MG63 (cell line): ENCODE measurements at regions not wholly inside any gene's neighbourhood (a gene's known extent, or its start where the extent isn't known, plus 50 kb on each side); places are given as distances from the start of the nearest gene placed in this dataset.
"Not testable (repeated sequence)": the region's sequence is repeated elsewhere in the genome, so short reads cannot be mapped to it uniquely, and the experiment has no call there.

Source experiments
- DNase-seq: peaks from one replicate; pipeline ENCODE4 v3.0.0-alpha.2; 2020
- H3K27me3 ChIP-seq: fragments of 250-450 bp; sonication (Bioruptor Pico); 2 replicates; pipeline ENCODE4 v1.5.1; 2020; ENCODE audit warnings: mild to moderate bottlenecking, moderate library complexity
- H3K36me3 ChIP-seq: fragments of 250-450 bp; sonication (Bioruptor Pico); 2 replicates; pipeline ENCODE4 v1.5.1; 2020; ENCODE audit warnings: mild to moderate bottlenecking, moderate library complexity
- H3K4me3 ChIP-seq: fragments of 250-450 bp; sonication (Bioruptor Pico); 2 replicates; pipeline ENCODE4 v1.5.1; 2020; ENCODE audit warnings: mild to moderate bottlenecking, moderate library complexity
- H3K9me3 ChIP-seq: fragments of 250-450 bp; sonication (Bioruptor Pico); 2 replicates; pipeline ENCODE4 v1.5.1; 2020; ENCODE audit warnings: mild to moderate bottlenecking, moderate library complexity

- Histone ChIP-seq H3K36me3 (no peaks in the 10 kb centered on the region), H3K4me3 (no peak overlapping the region), H3K27me3 (no peaks in the 10 kb centered on the region), H3K9me3 (no peaks in the 10 kb centered on the region)
- DNase-seq, result no peak
Measured at GRCh38 chr5:38692781-38693527, 136.5 kb upstream of the LIFR start.

- H3K9me3 ChIP-seq, result no peaks in the 10 kb centered on the region
- no peaks in the 10 kb centered on the region for H3K27me3 ChIP-seq
- H3K36me3 ChIP-seq, result no peaks in the 10 kb centered on the region
- no peak overlapping the region for H3K4me3 ChIP-seq
- DNase-seq, result no peak
Measured at GRCh38 chr5:38695021-38695958, 138.8 kb upstream of the LIFR start.

- Histone ChIP-seq H3K9me3 (no peaks in the 10 kb centered on the region), H3K36me3 (no peaks in the 10 kb centered on the region), H3K27me3 (no peaks in the 10 kb centered on the region), H3K4me3 (no peak overlapping the region)
- DNase-seq, result no peak
Measured at GRCh38 chr5:38697013-38697412, 140.6 kb upstream of the LIFR start.

GRCh38 chr5:38705529-38705928 lies 140.3 kb upstream of the OSMR start:
- not testable (repeated sequence) for H3K9me3 ChIP-seq, H3K36me3 ChIP-seq, H3K4me3 ChIP-seq, H3K27me3 ChIP-seq, DNase-seq

- Histone ChIP-seq H3K36me3 (no peaks in the 10 kb centered on the region), H3K9me3 (no peaks in the 10 kb centered on the region), H3K27me3 (no peaks in the 10 kb centered on the region), H3K4me3 (no peak overlapping the region)
- DNase-seq, result no peak
Measured at GRCh38 chr5:38706376-38706775, 139.4 kb upstream of the OSMR start.

- no peaks in the 10 kb centered on the region for H3K27me3 ChIP-seq
- no peak overlapping the region for H3K4me3 ChIP-seq
- no peak for DNase-seq
- no peaks in the 10 kb centered on the region for H3K9me3 ChIP-seq
- H3K36me3 ChIP-seq, result no peaks in the 10 kb centered on the region
Measured at GRCh38 chr5:38707352-38708210, 138.2 kb upstream of the OSMR start.

GRCh38 chr5:38709678-38710306 lies 136.0 kb upstream of the OSMR start:
- no peaks in the 10 kb centered on the region for H3K36me3 ChIP-seq
- no peak overlapping the region for H3K4me3 ChIP-seq
- no peaks in the 10 kb centered on the region for H3K27me3 ChIP-seq
- DNase-seq, result no peak
- H3K9me3 ChIP-seq, result no peaks in the 10 kb centered on the region

GRCh38 chr5:38710627-38711026 lies 135.2 kb upstream of the OSMR start:
- Histone ChIP-seq H3K36me3 (no peaks in the 10 kb centered on the region), H3K9me3 (no peaks in the 10 kb centered on the region), H3K27me3 (no peaks in the 10 kb centered on the region), H3K4me3 (no peak overlapping the region)
- DNase-seq, result no peak

- no peak for DNase-seq
- no peaks in the 10 kb centered on the region for H3K36me3 ChIP-seq
- no peak overlapping the region for H3K4me3 ChIP-seq
- no peaks in the 10 kb centered on the region for H3K9me3 ChIP-seq
- H3K27me3 ChIP-seq, result no peaks in the 10 kb centered on the region
Measured at GRCh38 chr5:38712391-38712790, 133.4 kb upstream of the OSMR start.

GRCh38 chr5:38714240-38714639 lies 131.6 kb upstream of the OSMR start:
- H3K27me3 ChIP-seq, result no peaks in the 10 kb centered on the region
- H3K36me3 ChIP-seq, result no peaks in the 10 kb centered on the region
- H3K9me3 ChIP-seq, result no peaks in the 10 kb centered on the region
- DNase-seq, result no peak
- H3K4me3 ChIP-seq, result no peak overlapping the region

- Histone ChIP-seq H3K36me3 (no peaks in the 10 kb centered on the region), H3K4me3 (no peak overlapping the region), H3K27me3 (no peaks in the 10 kb centered on the region), H3K9me3 (no peaks in the 10 kb centered on the region)
- DNase-seq, result no peak
Measured at GRCh38 chr5:38714703-38715355, 131.0 kb upstream of the OSMR start.

- Histone ChIP-seq H3K27me3 (no peaks in the 10 kb centered on the region), H3K4me3 (no peak overlapping the region), H3K9me3 (no peaks in the 10 kb centered on the region), H3K36me3 (no peaks in the 10 kb centered on the region)
- no peak for DNase-seq
Measured at GRCh38 chr5:38715696-38716095, 130.1 kb upstream of the OSMR start.

- H3K27me3 ChIP-seq, result no peaks in the 10 kb centered on the region
- H3K9me3 ChIP-seq, result no peaks in the 10 kb centered on the region
- H3K36me3 ChIP-seq, result no peaks in the 10 kb centered on the region
- no peak overlapping the region for H3K4me3 ChIP-seq
- no peak for DNase-seq
Measured at GRCh38 chr5:38716516-38716915, 129.3 kb upstream of the OSMR start.

- Histone ChIP-seq H3K27me3 (no peaks in the 10 kb centered on the region), H3K4me3 (no peak overlapping the region), H3K9me3 (no peaks in the 10 kb centered on the region), H3K36me3 (no peaks in the 10 kb centered on the region)
- DNase-seq, result no peak
Measured at GRCh38 chr5:38718771-38719391, 126.9 kb upstream of the OSMR start.

- H3K27me3 ChIP-seq, result no peaks in the 10 kb centered on the region
- H3K36me3 ChIP-seq, result no peaks in the 10 kb centered on the region
- no peaks in the 10 kb centered on the region for H3K9me3 ChIP-seq
- DNase-seq, result no peak
- no peak overlapping the region for H3K4me3 ChIP-seq
Measured at GRCh38 chr5:38719403-38719802, 126.4 kb upstream of the OSMR start.

GRCh38 chr5:38719916-38720315 lies 125.9 kb upstream of the OSMR start:
- H3K9me3 ChIP-seq, result no peaks in the 10 kb centered on the region
- DNase-seq, result peak; percentile 36
- H3K27me3 ChIP-seq, result no peaks in the 10 kb centered on the region
- no peaks in the 10 kb centered on the region for H3K36me3 ChIP-seq
- H3K4me3 ChIP-seq, result no peak overlapping the region
